ENCODE measurements at regions not wholly inside any gene's neighbourhood (a gene's known extent, or its start where the extent isn't known, plus 50 kb on each side); places are given as distances from the start of the nearest gene placed in this dataset.

DNA sequence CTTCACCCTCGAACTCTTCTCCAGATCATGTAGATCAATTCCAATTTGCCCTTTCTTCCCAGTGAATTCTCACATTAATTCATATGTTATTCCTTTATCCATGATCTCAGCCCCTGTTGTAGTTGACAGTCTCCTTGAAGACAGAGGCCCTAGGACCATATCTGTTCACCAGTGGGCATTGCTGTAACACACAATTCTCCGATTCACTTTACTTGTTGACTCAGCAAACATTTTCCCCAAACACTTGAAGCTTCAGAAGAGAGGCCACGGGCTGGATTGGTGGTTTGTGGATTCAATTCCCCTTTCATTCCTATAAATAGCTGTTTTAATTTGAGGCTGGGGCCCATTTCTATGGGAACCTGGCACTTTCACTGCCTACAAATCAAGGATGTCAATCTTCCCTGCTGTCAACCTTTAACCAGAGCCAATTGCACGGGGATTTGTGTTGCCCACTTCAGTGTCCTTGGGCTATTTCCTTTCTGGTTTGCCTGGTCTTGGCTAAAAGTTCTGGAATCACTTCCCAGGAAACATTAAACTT is 393.0 kb upstream of the KIRREL3 start:
- Histone ChIP-seq H3K9me3 (ENCODE audit: control insufficient read depth, insufficient read depth, low read length) (no peaks in the 10 kb centered on the region), H3K36me3 (ENCODE audit: control insufficient read depth, low read length) (no peaks in the 10 kb centered on the region), H3K27ac (ENCODE audit: low read depth, low read length) (no peak overlapping the region), H3F3A (ENCODE audit: control insufficient read depth, insufficient read depth) (no peaks in the 10 kb centered on the region), H4K20me1 (ENCODE audit: control insufficient read depth, insufficient read depth, low read depth, low read length) (no peaks in the 10 kb centered on the region), H3K27me3 (ENCODE audit: control insufficient read depth, low read length) (no peaks in the 10 kb centered on the region), H3K4me1 (ENCODE audit: control insufficient read depth, low read length) (no peaks in the 10 kb centered on the region), H3K9me2 (replicated peaks; ENCODE audit: control insufficient read depth, low read length) (no peaks in the 10 kb centered on the region), H3K4me3 (ENCODE audit: low read length) (no peak overlapping the region), H3K4me2 (ENCODE audit: low read length) (no peak overlapping the region), H3K79me2 (ENCODE audit: control insufficient read depth, low read length) (no peaks in the 10 kb centered on the region)
- TF ChIP-seq EZH2phosphoT487 (IDR thresholded peaks at IDR 0.05; ENCODE audit: borderline replicate concordance, low read length): no peak
- TF ChIP-seq, protein P1, sequence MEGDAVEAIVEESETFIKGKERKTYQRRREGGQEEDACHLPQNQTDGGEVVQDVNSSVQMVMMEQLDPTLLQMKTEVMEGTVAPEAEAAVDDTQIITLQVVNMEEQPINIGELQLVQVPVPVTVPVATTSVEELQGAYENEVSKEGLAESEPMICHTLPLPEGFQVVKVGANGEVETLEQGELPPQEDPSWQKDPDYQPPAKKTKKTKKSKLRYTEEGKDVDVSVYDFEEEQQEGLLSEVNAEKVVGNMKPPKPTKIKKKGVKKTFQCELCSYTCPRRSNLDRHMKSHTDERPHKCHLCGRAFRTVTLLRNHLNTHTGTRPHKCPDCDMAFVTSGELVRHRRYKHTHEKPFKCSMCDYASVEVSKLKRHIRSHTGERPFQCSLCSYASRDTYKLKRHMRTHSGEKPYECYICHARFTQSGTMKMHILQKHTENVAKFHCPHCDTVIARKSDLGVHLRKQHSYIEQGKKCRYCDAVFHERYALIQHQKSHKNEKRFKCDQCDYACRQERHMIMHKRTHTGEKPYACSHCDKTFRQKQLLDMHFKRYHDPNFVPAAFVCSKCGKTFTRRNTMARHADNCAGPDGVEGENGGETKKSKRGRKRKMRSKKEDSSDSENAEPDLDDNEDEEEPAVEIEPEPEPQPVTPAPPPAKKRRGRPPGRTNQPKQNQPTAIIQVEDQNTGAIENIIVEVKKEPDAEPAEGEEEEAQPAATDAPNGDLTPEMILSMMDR (IDR thresholded peaks at IDR 0.05; ENCODE audit: low read depth, low read length, poor library complexity, severe bottlenecking): no peak

DNA sequence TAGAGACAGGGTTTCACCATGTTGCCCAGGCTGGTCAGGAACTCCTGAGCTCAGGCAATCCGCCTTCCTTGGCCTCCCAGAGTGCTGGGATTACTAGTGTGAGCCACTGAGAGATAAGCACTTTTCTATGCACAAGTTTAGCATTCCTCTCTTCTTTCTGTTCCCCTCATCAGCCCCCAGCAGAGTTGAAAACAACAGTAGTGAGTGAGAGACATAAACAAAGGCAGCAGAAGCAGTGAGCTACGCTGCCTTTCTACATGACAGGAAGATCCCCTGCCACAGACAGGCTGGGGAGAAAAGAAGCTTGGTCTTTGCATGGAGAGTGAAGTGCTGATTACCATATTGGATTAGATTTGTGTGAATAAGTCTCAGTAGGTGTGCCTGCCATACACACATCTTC is 392.0 kb upstream of the KIRREL3 start:
- H3K27ac ChIP-seq (ENCODE audit: low read depth, low read length): no peak overlapping the region
- H3K9me3 ChIP-seq (ENCODE audit: control insufficient read depth, insufficient read depth, low read length): no peaks in the 10 kb centered on the region
- H4K20me1 ChIP-seq (ENCODE audit: control insufficient read depth, insufficient read depth, low read depth, low read length): no peaks in the 10 kb centered on the region
- H3K9me2 ChIP-seq (replicated peaks; ENCODE audit: control insufficient read depth, low read length): no peaks in the 10 kb centered on the region
- no peaks in the 10 kb centered on the region for H3K4me1 ChIP-seq (ENCODE audit: control insufficient read depth, low read length)
- TF ChIP-seq EZH2phosphoT487 (IDR thresholded peaks at IDR 0.05; ENCODE audit: borderline replicate concordance, low read length): no peak
- TF ChIP-seq, protein P1 (IDR thresholded peaks at IDR 0.05; ENCODE audit: low read depth, low read length, poor library complexity, severe bottlenecking): no peak
- H3F3A ChIP-seq (ENCODE audit: control insufficient read depth, insufficient read depth): no peaks in the 10 kb centered on the region
- H3K4me2 ChIP-seq (ENCODE audit: low read length): no peak overlapping the region
- no peak overlapping the region for H3K4me3 ChIP-seq (ENCODE audit: low read length)
- H3K36me3 ChIP-seq (ENCODE audit: control insufficient read depth, low read length): no peaks in the 10 kb centered on the region
- no peaks in the 10 kb centered on the region for H3K79me2 ChIP-seq (ENCODE audit: control insufficient read depth, low read length)
- H3K27me3 ChIP-seq (ENCODE audit: control insufficient read depth, low read length): no peaks in the 10 kb centered on the region

GRCh38 chr11:127390465-127390864 is 389.9 kb upstream of the KIRREL3 start:
- Histone ChIP-seq H3K4me3 (ENCODE audit: low read length) (no peak overlapping the region), H3K79me2 (ENCODE audit: control insufficient read depth, low read length) (no peaks in the 10 kb centered on the region), H3F3A (ENCODE audit: control insufficient read depth, insufficient read depth) (no peaks in the 10 kb centered on the region), H3K27me3 (ENCODE audit: control insufficient read depth, low read length) (no peaks in the 10 kb centered on the region), H3K4me1 (ENCODE audit: control insufficient read depth, low read length) (no peaks in the 10 kb centered on the region), H3K4me2 (ENCODE audit: low read length) (no peak overlapping the region), H3K36me3 (ENCODE audit: control insufficient read depth, low read length) (no peaks in the 10 kb centered on the region), H3K9me2 (replicated peaks; ENCODE audit: control insufficient read depth, low read length) (no peaks in the 10 kb centered on the region), H3K27ac (ENCODE audit: low read depth, low read length) (no peak overlapping the region), H3K9me3 (ENCODE audit: control insufficient read depth, insufficient read depth, low read length) (no peaks in the 10 kb centered on the region), H4K20me1 (ENCODE audit: control insufficient read depth, insufficient read depth, low read depth, low read length) (no peaks in the 10 kb centered on the region)
- no peak for TF ChIP-seq EZH2phosphoT487 (IDR thresholded peaks at IDR 0.05; ENCODE audit: borderline replicate concordance, low read length)
- TF ChIP-seq, protein P1 (IDR thresholded peaks at IDR 0.05; ENCODE audit: low read depth, low read length, poor library complexity, severe bottlenecking): no peak

Data from DOHH2 (cell line).